ENCODE measurements at regions not wholly inside any gene's neighbourhood (a gene's known extent, or its start where the extent isn't known, plus 50 kb on each side); places are given as distances from the start of the nearest gene placed in this dataset.

DNA sequence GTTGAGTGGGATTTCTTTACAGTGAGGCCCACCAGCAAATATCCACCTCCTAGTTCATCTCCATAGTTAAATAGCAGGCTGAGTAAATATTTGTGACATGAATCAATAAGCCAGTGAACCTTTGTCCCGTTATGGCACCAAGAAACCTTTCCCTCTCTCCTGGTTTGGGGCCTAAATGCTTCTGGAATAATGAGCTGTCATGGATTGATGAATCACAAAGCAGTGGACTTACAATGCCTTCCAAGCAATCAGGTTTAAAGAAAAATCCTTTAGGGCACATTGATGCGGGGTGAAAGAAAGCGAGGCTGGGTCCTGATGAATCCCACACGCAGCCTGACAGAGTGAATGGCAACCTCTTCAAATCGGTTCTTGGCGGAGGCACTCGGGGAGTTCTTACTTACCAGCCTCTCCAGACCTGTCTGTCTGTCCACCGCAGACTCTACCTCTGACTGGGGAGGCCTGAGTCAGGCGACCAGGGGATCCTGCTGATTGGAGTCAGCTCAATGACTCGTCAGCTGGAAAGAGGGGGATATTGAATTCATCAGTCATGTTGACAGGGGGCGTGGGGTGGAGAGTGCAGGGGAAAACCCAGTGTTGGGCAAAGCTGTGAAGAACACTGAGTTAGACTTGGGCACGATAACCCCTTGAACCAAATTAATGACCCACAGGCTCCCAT is 247.3 kb downstream of the PLPP3 start (continued):
- TF ChIP-seq, protein P1, sequence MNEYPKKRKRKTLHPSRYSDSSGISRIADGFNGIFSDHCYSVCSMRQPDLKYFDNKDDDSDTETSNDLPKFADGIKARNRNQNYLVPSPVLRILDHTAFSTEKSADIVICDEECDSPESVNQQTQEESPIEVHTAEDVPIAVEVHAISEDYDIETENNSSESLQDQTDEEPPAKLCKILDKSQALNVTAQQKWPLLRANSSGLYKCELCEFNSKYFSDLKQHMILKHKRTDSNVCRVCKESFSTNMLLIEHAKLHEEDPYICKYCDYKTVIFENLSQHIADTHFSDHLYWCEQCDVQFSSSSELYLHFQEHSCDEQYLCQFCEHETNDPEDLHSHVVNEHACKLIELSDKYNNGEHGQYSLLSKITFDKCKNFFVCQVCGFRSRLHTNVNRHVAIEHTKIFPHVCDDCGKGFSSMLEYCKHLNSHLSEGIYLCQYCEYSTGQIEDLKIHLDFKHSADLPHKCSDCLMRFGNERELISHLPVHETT (CRISPR knock-in tag; conservative IDR thresholded peaks at IDR 0.05): no peak
- TF ChIP-seq ZSCAN29 (CRISPR knock-in tag; conservative IDR thresholded peaks at IDR 0.05): no peak
- TF ChIP-seq ZNF878 (CRISPR knock-in tag; IDR thresholded peaks at IDR 0.05): no peak
- no peak for TF ChIP-seq ZNF660 (CRISPR knock-in tag; IDR thresholded peaks at IDR 0.05; ENCODE audit: borderline replicate concordance, low read depth)
- TF ChIP-seq NONO (IDR thresholded peaks at IDR 0.05): no peak
- 0 out of 2 replicates have a peak, but pooled peaks have one; percentile 41 for TF ChIP-seq NONO (CRISPR knock-in tag; conservative IDR thresholded peaks at IDR 0.05)
- no peak for TF ChIP-seq ZNF552 (CRISPR knock-in tag; IDR thresholded peaks at IDR 0.05; ENCODE audit: borderline replicate concordance)
- TF ChIP-seq ZNF768 (CRISPR knock-in tag; IDR thresholded peaks at IDR 0.05): no peak
- TF ChIP-seq ZNF501 (CRISPR knock-in tag; IDR thresholded peaks at IDR 0.05): no peak
- no peak for TF ChIP-seq ZNF615 (CRISPR knock-in tag; IDR thresholded peaks at IDR 0.05; ENCODE audit: borderline replicate concordance)
- no peak for TF ChIP-seq WIZ (CRISPR knock-in tag; IDR thresholded peaks at IDR 0.05)
- no peak for TF ChIP-seq ZNF678 (CRISPR knock-in tag; IDR thresholded peaks at IDR 0.05)
- TF ChIP-seq, protein P2, sequence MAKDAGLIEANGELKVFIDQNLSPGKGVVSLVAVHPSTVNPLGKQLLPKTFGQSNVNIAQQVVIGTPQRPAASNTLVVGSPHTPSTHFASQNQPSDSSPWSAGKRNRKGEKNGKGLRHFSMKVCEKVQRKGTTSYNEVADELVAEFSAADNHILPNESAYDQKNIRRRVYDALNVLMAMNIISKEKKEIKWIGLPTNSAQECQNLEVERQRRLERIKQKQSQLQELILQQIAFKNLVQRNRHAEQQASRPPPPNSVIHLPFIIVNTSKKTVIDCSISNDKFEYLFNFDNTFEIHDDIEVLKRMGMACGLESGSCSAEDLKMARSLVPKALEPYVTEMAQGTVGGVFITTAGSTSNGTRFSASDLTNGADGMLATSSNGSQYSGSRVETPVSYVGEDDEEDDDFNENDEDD (CRISPR knock-in tag; IDR thresholded peaks at IDR 0.05; ENCODE audit: borderline replicate concordance): no peak
- peak; percentile 91 for TF ChIP-seq FOXA3 (CRISPR knock-in tag; IDR thresholded peaks at IDR 0.05)
- peak; percentile 17; the same call in 1 of the 2 replicates for TF ChIP-seq ZNF747 (CRISPR knock-in tag; IDR thresholded peaks at IDR 0.05; ENCODE audit: borderline replicate concordance)
- no peak for TF ChIP-seq SYNCRIP (IDR thresholded peaks at IDR 0.05; ENCODE audit: insufficient read depth, low read depth, low read length)
- TF ChIP-seq MED1 (CRISPR knock-in tag; IDR thresholded peaks at IDR 0.05): peak; percentile 80
- no peak for TF ChIP-seq ZNF883 (CRISPR knock-in tag; IDR thresholded peaks at IDR 0.05; ENCODE audit: not compliant biosample characterization)
- TF ChIP-seq SIX4 (CRISPR knock-in tag; IDR thresholded peaks at IDR 0.05): no peak
- no peak for TF ChIP-seq ZNF746 (CRISPR knock-in tag; IDR thresholded peaks at IDR 0.05)
- TF ChIP-seq, protein P3, sequence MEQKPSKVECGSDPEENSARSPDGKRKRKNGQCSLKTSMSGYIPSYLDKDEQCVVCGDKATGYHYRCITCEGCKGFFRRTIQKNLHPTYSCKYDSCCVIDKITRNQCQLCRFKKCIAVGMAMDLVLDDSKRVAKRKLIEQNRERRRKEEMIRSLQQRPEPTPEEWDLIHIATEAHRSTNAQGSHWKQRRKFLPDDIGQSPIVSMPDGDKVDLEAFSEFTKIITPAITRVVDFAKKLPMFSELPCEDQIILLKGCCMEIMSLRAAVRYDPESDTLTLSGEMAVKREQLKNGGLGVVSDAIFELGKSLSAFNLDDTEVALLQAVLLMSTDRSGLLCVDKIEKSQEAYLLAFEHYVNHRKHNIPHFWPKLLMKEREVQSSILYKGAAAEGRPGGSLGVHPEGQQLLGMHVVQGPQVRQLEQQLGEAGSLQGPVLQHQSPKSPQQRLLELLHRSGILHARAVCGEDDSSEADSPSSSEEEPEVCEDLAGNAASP (CRISPR knock-in tag; IDR thresholded peaks at IDR 0.05; ENCODE audit: borderline replicate concordance): peak; percentile 56
- TF ChIP-seq RFX5 (IDR thresholded peaks at IDR 0.05; ENCODE audit: low read depth, low read length): no peak
- TF ChIP-seq ATM (IDR thresholded peaks at IDR 0.05; ENCODE audit: borderline replicate concordance): no peak
- TF ChIP-seq KDM2A (CRISPR knock-in tag; IDR thresholded peaks at IDR 0.05; ENCODE audit: borderline replicate concordance, low read depth): no peak
- TF ChIP-seq, protein P4, sequence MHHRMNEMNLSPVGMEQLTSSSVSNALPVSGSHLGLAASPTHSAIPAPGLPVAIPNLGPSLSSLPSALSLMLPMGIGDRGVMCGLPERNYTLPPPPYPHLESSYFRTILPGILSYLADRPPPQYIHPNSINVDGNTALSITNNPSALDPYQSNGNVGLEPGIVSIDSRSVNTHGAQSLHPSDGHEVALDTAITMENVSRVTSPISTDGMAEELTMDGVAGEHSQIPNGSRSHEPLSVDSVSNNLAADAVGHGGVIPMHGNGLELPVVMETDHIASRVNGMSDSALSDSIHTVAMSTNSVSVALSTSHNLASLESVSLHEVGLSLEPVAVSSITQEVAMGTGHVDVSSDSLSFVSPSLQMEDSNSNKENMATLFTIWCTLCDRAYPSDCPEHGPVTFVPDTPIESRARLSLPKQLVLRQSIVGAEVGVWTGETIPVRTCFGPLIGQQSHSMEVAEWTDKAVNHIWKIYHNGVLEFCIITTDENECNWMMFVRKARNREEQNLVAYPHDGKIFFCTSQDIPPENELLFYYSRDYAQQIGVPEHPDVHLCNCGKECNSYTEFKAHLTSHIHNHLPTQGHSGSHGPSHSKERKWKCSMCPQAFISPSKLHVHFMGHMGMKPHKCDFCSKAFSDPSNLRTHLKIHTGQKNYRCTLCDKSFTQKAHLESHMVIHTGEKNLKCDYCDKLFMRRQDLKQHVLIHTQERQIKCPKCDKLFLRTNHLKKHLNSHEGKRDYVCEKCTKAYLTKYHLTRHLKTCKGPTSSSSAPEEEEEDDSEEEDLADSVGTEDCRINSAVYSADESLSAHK (CRISPR knock-in tag; IDR thresholded peaks at IDR 0.05; ENCODE audit: borderline replicate concordance): no peak
- no peak for TF ChIP-seq ZBTB8A (CRISPR knock-in tag; IDR thresholded peaks at IDR 0.05; ENCODE audit: borderline replicate concordance, low read depth)
